Endothelial cell (in vitro differentiated cells): ENCODE measurements at regions not wholly inside any gene's neighbourhood (a gene's known extent, or its start where the extent isn't known, plus 50 kb on each side); places are given as distances from the start of the nearest gene placed in this dataset.

ENCODE experiments used
- DNase-seq: peaks from one replicate; pipeline ENCODE4 v3.0.0; 2021; ENCODE audit warnings: low spot score
- H3K27ac Mint-ChIP-seq: one replicate; pipeline ENCODE4 v1.8.0; 2021; ENCODE audit warnings: mixed read lengths, inconsistent platforms; ENCODE audit not compliant: unreplicated experiment
- H3K27me3 Mint-ChIP-seq: one replicate; pipeline ENCODE4 v1.8.0; 2021; ENCODE audit warnings: mild to moderate bottlenecking, moderate library complexity, mixed read lengths, inconsistent platforms; ENCODE audit not compliant: unreplicated experiment
- H3K36me3 Mint-ChIP-seq: one replicate; pipeline ENCODE4 v1.8.0; 2021; ENCODE audit warnings: mild to moderate bottlenecking, low read depth, mixed read lengths, inconsistent platforms; ENCODE audit not compliant: unreplicated experiment
- H3K4me1 Mint-ChIP-seq: one replicate; pipeline ENCODE4 v1.8.0; 2021; ENCODE audit warnings: mild to moderate bottlenecking, mixed read lengths, inconsistent platforms; ENCODE audit not compliant: unreplicated experiment
- H3K4me3 Mint-ChIP-seq: one replicate; pipeline ENCODE4 v1.8.0; 2021; ENCODE audit warnings: mild to moderate bottlenecking, mixed read lengths, inconsistent platforms; ENCODE audit not compliant: unreplicated experiment
- H3K9me3 Mint-ChIP-seq: one replicate; pipeline ENCODE4 v1.8.0; 2021; ENCODE audit warnings: mixed read lengths, inconsistent platforms; ENCODE audit not compliant: unreplicated experiment
- TF ChIP-seq, protein P1 (sequence below): fragments of 200-600 bp; sonication (generic); IDR thresholded peaks from one replicate; pipeline ENCODE4 v1.5.0; 2021; ENCODE audit warnings: antibody characterized with exemption; ENCODE audit not compliant: unreplicated experiment

DNA sequence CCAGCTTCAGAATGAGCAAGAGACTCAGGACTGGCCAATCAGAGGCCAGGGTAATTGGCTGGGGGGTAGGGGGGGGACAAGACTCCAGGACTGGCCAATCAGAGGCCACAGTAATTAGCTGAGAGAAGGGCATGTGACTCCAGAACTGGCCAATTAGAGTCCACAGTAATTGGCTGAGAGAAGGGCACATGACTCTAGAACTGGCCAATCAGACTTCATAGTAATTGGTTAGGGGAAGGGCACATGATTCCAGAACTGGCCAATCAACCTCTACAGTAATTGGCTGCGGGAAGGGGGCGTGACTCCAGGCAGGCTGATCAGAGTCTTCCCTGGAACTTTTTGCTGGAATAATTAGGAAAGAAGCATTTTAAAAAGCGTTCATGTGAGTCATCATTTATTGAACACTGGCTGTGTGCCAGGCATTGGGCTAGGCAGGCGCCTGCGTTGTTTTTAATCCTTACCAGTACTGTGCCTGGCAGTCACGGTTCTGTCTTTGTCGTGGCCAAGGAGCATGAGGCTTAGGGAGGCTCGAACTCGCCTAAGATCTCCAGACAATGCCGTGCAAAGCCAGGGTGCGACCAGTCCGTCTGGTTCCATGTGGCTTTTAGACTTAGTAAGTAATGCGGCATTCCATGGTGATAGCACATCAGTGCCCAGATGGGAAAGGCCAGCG, 508.1 kb downstream of the TBC1D22A start:
- Mint-ChIP-seq H3K4me3 (no peak overlapping the region), H3K27ac (no peak overlapping the region), H3K9me3 (peaks cover 42% of the 10 kb centered on the region), H3K36me3 (peaks cover 16% of the 10 kb centered on the region), H3K27me3 (peaks cover 8% of the 10 kb centered on the region), H3K4me1 (no peaks in the 10 kb centered on the region)
- TF ChIP-seq, protein P1, sequence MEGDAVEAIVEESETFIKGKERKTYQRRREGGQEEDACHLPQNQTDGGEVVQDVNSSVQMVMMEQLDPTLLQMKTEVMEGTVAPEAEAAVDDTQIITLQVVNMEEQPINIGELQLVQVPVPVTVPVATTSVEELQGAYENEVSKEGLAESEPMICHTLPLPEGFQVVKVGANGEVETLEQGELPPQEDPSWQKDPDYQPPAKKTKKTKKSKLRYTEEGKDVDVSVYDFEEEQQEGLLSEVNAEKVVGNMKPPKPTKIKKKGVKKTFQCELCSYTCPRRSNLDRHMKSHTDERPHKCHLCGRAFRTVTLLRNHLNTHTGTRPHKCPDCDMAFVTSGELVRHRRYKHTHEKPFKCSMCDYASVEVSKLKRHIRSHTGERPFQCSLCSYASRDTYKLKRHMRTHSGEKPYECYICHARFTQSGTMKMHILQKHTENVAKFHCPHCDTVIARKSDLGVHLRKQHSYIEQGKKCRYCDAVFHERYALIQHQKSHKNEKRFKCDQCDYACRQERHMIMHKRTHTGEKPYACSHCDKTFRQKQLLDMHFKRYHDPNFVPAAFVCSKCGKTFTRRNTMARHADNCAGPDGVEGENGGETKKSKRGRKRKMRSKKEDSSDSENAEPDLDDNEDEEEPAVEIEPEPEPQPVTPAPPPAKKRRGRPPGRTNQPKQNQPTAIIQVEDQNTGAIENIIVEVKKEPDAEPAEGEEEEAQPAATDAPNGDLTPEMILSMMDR: no peak
- DNase-seq: no peak

GRCh38 chr22:47269516-47270088, 507.2 kb downstream of the TBC1D22A start:
- Mint-ChIP-seq H3K9me3 (peaks cover 39% of the 10 kb centered on the region), H3K36me3 (peaks cover 11% of the 10 kb centered on the region), H3K27me3 (peaks cover 3% of the 10 kb centered on the region), H3K27ac (no peak overlapping the region), H3K4me1 (no peaks in the 10 kb centered on the region), H3K4me3 (peak overlapping the region; percentile 21)
- DNase-seq: no peak
- TF ChIP-seq, protein P1: no peak

DNA sequence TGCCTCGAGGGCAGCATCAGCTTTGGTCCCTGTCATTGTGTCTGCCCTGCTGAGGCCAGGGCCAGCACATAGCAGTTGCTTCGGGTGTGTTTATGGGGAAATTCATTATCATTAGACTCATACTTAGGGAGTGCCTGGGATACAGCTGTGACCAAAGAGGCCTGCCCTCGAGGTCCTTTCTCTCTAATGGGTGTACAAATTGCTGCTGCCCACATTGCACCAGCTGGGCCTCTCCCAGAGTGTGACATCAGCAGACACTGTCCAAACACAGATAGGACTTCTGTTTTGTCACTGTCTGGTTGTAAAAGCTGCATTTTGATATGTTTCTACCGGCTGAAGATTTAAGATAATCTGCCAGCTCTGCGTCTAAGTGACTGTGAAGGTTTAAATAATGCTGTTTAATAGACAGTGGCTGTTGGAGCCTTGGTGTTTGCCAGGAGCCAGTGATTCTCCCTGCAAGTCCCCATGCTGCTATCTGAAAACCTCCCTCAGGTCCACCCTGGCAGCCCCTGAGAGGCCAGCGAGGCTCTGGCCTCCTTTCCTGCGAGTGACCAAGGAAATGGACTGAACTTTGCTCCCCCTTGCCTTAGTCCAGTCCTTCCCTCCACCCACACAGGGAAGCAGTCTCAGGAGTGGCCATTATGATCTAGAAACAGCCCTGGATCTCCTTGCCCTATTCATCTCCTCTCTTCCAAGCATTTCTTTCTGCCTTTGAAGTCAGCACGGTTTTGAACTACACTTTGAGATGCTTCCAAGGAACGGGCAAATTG, 505.2 kb downstream of the TBC1D22A start:
- Mint-ChIP-seq H3K4me1 (no peaks in the 10 kb centered on the region), H3K4me3 (no peak overlapping the region), H3K36me3 (peaks cover 9% of the 10 kb centered on the region), H3K27ac (no peak overlapping the region), H3K9me3 (peaks cover 42% of the 10 kb centered on the region), H3K27me3 (peaks cover 2% of the 10 kb centered on the region)
- DNase-seq: no peak
- TF ChIP-seq, protein P1: no peak

- no peak overlapping the region for H3K4me3 Mint-ChIP-seq
- no peak overlapping the region for H3K27ac Mint-ChIP-seq
- H3K36me3 Mint-ChIP-seq: peaks cover 9% of the 10 kb centered on the region
- no peaks in the 10 kb centered on the region for H3K4me1 Mint-ChIP-seq
- H3K9me3 Mint-ChIP-seq: peaks cover 45% of the 10 kb centered on the region
- H3K27me3 Mint-ChIP-seq: peaks cover 2% of the 10 kb centered on the region
- TF ChIP-seq, protein P1: no peak
- DNase-seq: no peak
Measured at GRCh38 chr22:47266329-47266728, 503.9 kb downstream of the TBC1D22A start.

DNA sequence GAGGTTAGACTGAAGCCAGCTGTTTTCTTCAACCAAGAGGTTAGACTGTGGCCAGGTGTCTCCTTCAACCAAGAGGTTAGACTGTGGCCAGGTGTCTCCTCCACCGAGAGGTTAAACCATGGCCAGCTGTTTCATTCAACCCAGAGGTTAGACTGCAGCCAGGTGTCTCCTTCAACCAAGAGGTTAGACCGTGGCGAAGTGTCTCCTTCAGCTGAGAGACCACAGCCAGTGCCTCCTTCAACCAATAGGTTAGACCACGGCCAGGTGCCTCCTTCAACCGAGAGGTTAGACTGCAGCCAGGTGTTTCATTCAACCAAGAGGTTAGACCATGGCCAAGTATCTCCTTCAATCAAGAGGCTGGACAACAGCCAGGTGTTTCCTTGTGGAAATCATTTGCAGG, 498.1 kb downstream of the TBC1D22A start:
- DNase-seq: no peak
- Mint-ChIP-seq H3K27me3 (peaks cover 7% of the 10 kb centered on the region), H3K27ac (no peak overlapping the region), H3K4me3 (no peak overlapping the region), H3K36me3 (peaks cover 5% of the 10 kb centered on the region), H3K4me1 (no peaks in the 10 kb centered on the region), H3K9me3 (peaks cover 57% of the 10 kb centered on the region)
- TF ChIP-seq, protein P1: no peak
